HCT116 (cell line): ENCODE measurements at regions not wholly inside any gene's neighbourhood (a gene's known extent, or its start where the extent isn't known, plus 50 kb on each side); places are given as distances from the start of the nearest gene placed in this dataset.

Experiments
- ATAC-seq: fragments of 200-7000 bp; cut with Tn5 transposase; 2 replicates; pipeline ENCODE4 v1.9.1; 2020; ENCODE audit warnings: mild to moderate bottlenecking, moderate library complexity
- BruUV-seq: library from RNA; stranded (reverse); fragments of 400-500 nt; replicated peaks from 2 replicates; lab custom pipeline; 2021; lab: Mats Ljungman, UMichigan
- CTCF ChIA-PET: fragments of 300-600 bp; sonication (Branson Sonifier 250); formaldehyde crosslinking; loops from one replicate; lab custom pipeline; 2021; ENCODE audit warnings: antibody characterized with exemption; lab: Charles Lee
- POLR2A ChIA-PET: fragments of 300-600, 350-600 bp; sonication (Branson Sonifier 250); formaldehyde crosslinking; loops from one replicate; lab custom pipeline; 2021; ENCODE audit warnings: antibody characterized with exemption; lab: Charles Lee
- RAD21 ChIA-PET, 2 experiments: fragments of 300-600 bp; sonication (Branson Sonifier 250); formaldehyde crosslinking; loops; one replicate each; lab custom pipeline; 2023; ENCODE audit warnings: low total read pairs in 2 of 2; ENCODE audit not compliant: uncharacterized antibody in 2 of 2, unreplicated experiment in 2 of 2, low non-redundant PET in 1 of 2; lab: Charles Lee
- DNase-seq: peaks from one replicate; pipeline ENCODE4 v3.0.0-alpha.2; 2010; ENCODE audit warnings: low read depth, low spot score
- H2AFZ ChIP-seq: fragments of 200-600 bp; shearing (Covaris generic), sonication (generic); 2 replicates; pipeline ENCODE4 v1.6.1; 2017; ENCODE audit warnings: low read depth, mixed run types, mixed read lengths, antibody characterized with exemption, low read length; ENCODE audit not compliant: poor library complexity, severe bottlenecking
- H3K27ac ChIP-seq: 2 replicates; pipeline ENCODE4 v1.5.1; 2012; ENCODE audit warnings: low read depth, low read length
- H3K27me3 ChIP-seq: fragments of 200-600 bp; sonication (generic); 2 replicates; pipeline ENCODE4 v1.6.1; 2016; ENCODE audit warnings: mixed run types, low read length, mixed read lengths; ENCODE audit not compliant: insufficient read depth
- H3K36me3 ChIP-seq, 2 experiments: fragments of 200-500 bp in 1 of 2; fragments of 200-600 bp in 1 of 2; sonication (Bioruptor generic) in 1 of 2; sonication (generic) in 1 of 2; 2 replicates each; pipeline versions ENCODE4 v1.5.1 to v1.6.1; 2014 to 2016; ENCODE audit warnings: low read length in 2 of 2, inconsistent platforms in 1 of 2, mixed read lengths in 1 of 2, mixed run types in 1 of 2; ENCODE audit not compliant: insufficient read depth in 2 of 2, control insufficient read depth in 1 of 2
- H3K4me1 ChIP-seq, 2 experiments: fragments of 200-600 bp in 1 of 2; sonication (generic) in 1 of 2; 2 replicates each; pipeline versions ENCODE4 v1.5.1 to v1.6.1; 2012 to 2017; ENCODE audit warnings: low read length in 2 of 2, inconsistent platforms in 1 of 2, mild to moderate bottlenecking in 1 of 2, mixed read lengths in 1 of 2, mixed run types in 1 of 2, moderate library complexity in 1 of 2; ENCODE audit not compliant: insufficient read depth in 2 of 2, control insufficient read depth in 1 of 2
- H3K4me2 ChIP-seq: fragments of 200-600 bp; sonication (generic); 2 replicates; pipeline ENCODE4 v1.6.1; 2017; ENCODE audit warnings: mixed run types, low read length, mixed read lengths
- H3K4me3 ChIP-seq, 2 experiments: fragments of 200-600 bp in 1 of 2; sonication (generic) in 1 of 2; replicated peaks in 1 of 2; 2 replicates each; pipeline ENCODE4 v1.5.1; 2011 to 2016; ENCODE audit warnings: low read length in 2 of 2, control low read depth in 1 of 2, low read depth in 1 of 2, mild to moderate bottlenecking in 1 of 2, mixed read lengths in 1 of 2, mixed run types in 1 of 2
- H3K79me2 ChIP-seq: fragments of 200-600 bp; sonication (generic); 2 replicates; pipeline ENCODE4 v1.6.1; 2017; ENCODE audit warnings: mild to moderate bottlenecking, mixed run types, low read length, moderate library complexity, mixed read lengths; ENCODE audit not compliant: insufficient read depth
- H3K9ac ChIP-seq: fragments of 200-600 bp; sonication (generic); 2 replicates; pipeline ENCODE4 v1.6.1; 2016; ENCODE audit warnings: low read length, mixed read lengths
- H3K9me2 ChIP-seq: fragments of 200-600 bp; sonication (generic), shearing (Covaris generic); 2 replicates; pipeline ENCODE4 v1.6.1; 2017; ENCODE audit warnings: mixed run types, mild to moderate bottlenecking, moderate library complexity; ENCODE audit not compliant: insufficient read depth
- H3K9me3 ChIP-seq, 2 experiments: fragments of 200-500 bp in 1 of 2; fragments of 200-600 bp in 1 of 2; sonication (Bioruptor generic) in 1 of 2; sonication (generic) in 1 of 2; 2 replicates each; pipeline ENCODE4 v1.6.1; 2014 to 2017; ENCODE audit warnings: low read length in 2 of 2, mixed read lengths in 2 of 2, inconsistent platforms in 1 of 2, low read depth in 1 of 2, mild to moderate bottlenecking in 1 of 2, mixed run types in 1 of 2, moderate library complexity in 1 of 2; ENCODE audit not compliant: control insufficient read depth in 1 of 2, insufficient read depth in 1 of 2
- H4K20me1 ChIP-seq: fragments of 200-600 bp; sonication (generic), shearing (Covaris generic); 2 replicates; pipeline ENCODE4 v1.6.1; 2017; ENCODE audit warnings: mixed run types, mild to moderate bottlenecking, moderate library complexity; ENCODE audit not compliant: insufficient read depth
- ATF3 ChIP-seq: IDR thresholded peaks from 2 replicates; pipeline ENCODE4 v1.6.1; 2012
- CEBPB ChIP-seq: IDR thresholded peaks from 2 replicates; pipeline ENCODE4 v1.6.1; 2012; ENCODE audit warnings: low read depth
- CTCF ChIP-seq, 3 experiments: fragments of 200-600 bp in 1 of 3; sonication (generic) in 1 of 3; IDR thresholded peaks in 2 of 3; conservative IDR thresholded peaks in 1 of 3; 2 replicates each; pipeline ENCODE4 v1.5.1; 2012 to 2017; ENCODE audit warnings: low read depth in 2 of 3, low read length in 2 of 3, antibody characterized with exemption in 1 of 3, borderline replicate concordance in 1 of 3, control low read depth in 1 of 3, mild to moderate bottlenecking in 1 of 3, mixed read lengths in 1 of 3, mixed run types in 1 of 3, moderate library complexity in 1 of 3; ENCODE audit not compliant: insufficient read depth in 1 of 3
- ELF1 ChIP-seq: IDR thresholded peaks from 2 replicates; pipeline ENCODE4 v1.6.1; 2012; ENCODE audit warnings: low read depth, borderline replicate concordance
- EZH2 ChIP-seq: fragments of 200-600 bp; sonication (generic); IDR thresholded peaks from 2 replicates; pipeline ENCODE4 v1.6.1; 2017; ENCODE audit warnings: antibody characterized with exemption, mixed run types
- FOSL1 ChIP-seq: IDR thresholded peaks from 2 replicates; pipeline ENCODE4 v1.6.1; 2012; ENCODE audit warnings: low read depth
- MAX ChIP-seq: IDR thresholded peaks from 2 replicates; pipeline ENCODE4 v1.6.1; 2012
- POLR2A ChIP-seq: IDR thresholded peaks from 2 replicates; pipeline ENCODE4 v1.7.0; 2011; ENCODE audit warnings: borderline replicate concordance; ENCODE audit not compliant: insufficient read depth, insufficient read length; ENCODE audit errors: extremely low read depth
- RAD21 ChIP-seq: IDR thresholded peaks from 2 replicates; pipeline ENCODE4 v1.6.1; 2012; ENCODE audit warnings: low read depth, mild to moderate bottlenecking
- REST ChIP-seq: IDR thresholded peaks from 2 replicates; pipeline ENCODE4 v1.6.1; 2012; ENCODE audit warnings: low read depth
- SP1 ChIP-seq: IDR thresholded peaks from 2 replicates; pipeline ENCODE4 v1.6.1; 2012; ENCODE audit warnings: low read depth
- TCF7L2 ChIP-seq: IDR thresholded peaks from 2 replicates; pipeline ENCODE4 v1.7.0; 2011; ENCODE audit warnings: borderline replicate concordance, inconsistent platforms; ENCODE audit not compliant: insufficient read depth, insufficient read length; ENCODE audit errors: extremely low read depth
- ZBTB33 ChIP-seq: IDR thresholded peaks from 2 replicates; pipeline ENCODE4 v1.6.1; 2011; ENCODE audit warnings: mild to moderate bottlenecking, low read length, moderate library complexity; ENCODE audit not compliant: insufficient replicate concordance; ENCODE audit errors: extremely low read depth
- ZNF274 ChIP-seq: fragments of 200-500 bp; sonication (Bioruptor generic); IDR thresholded peaks from 2 replicates; pipeline ENCODE4 v1.6.1; 2014; ENCODE audit warnings: mild to moderate bottlenecking, low read depth, low read length, inconsistent platforms
- intact Hi-C: fragments of 100-400 bp; cut with micrococcal nuclease; formaldehyde crosslinking; loops from 2 replicates; pipeline ENCODE4 v1.10.0; 2022

- no peaks in the 10 kb centered on the region for H3K79me2 ChIP-seq
- peaks cover 39% of the 10 kb centered on the region for H3K27me3 ChIP-seq
- ChIA-PET POLR2A (no interaction called here), CTCF (no interaction called here), RAD21 (no interaction called here)
- ATAC-seq (no peak), DNase-seq (no peak)
- no TSS peak for BruUV-seq
- no peak overlapping the region for H3K4me2 ChIP-seq
- H4K20me1 ChIP-seq, result no peaks in the 10 kb centered on the region
- intact Hi-C loops, result no loop called here
- H3K27ac ChIP-seq, result no peak overlapping the region
- H3K36me3 ChIP-seq, result no peaks in the 10 kb centered on the region
- no peaks in the 10 kb centered on the region for H3K4me1 ChIP-seq
- no peaks in the 10 kb centered on the region for H3K9me3 ChIP-seq
- no peaks in the 10 kb centered on the region for H3K9me2 ChIP-seq
- TF ChIP-seq CEBPB (no peak), CTCF (IDR thresholded peaks at IDR 0.05 in 2 of 3, conservative IDR thresholded peaks at IDR 0.05 in 1 of 3; ENCODE audit: borderline replicate concordance in 1 of 3, insufficient read depth in 1 of 3, low read depth in 2 of 3, low read length in 2 of 3) (no peak), POLR2A (no peak), ZNF274 (no peak), ATF3 (no peak), REST (no peak), TCF7L2 (no peak), ZBTB33 (no peak), FOSL1 (no peak), EZH2 (no peak), MAX (no peak), SP1 (no peak), RAD21 (no peak), ELF1 (no peak)
- no peak overlapping the region for H3K4me3 ChIP-seq
- H3K9ac ChIP-seq, result no peak overlapping the region
- H2AFZ ChIP-seq, result no peak overlapping the region
Measured at GRCh38 chr1:83764209-83764608, 234.7 kb downstream of the TTLL7 start.
